Naive B cell (primary cell): ENCODE measurements at regions not wholly inside any gene's neighbourhood (a gene's known extent, or its start where the extent isn't known, plus 50 kb on each side); places are given as distances from the start of the nearest gene placed in this dataset.

Experiments
- ATAC-seq, 2 donors: fragments of 150-1000 bp; cut with Tn5 transposase; 2 replicates each; pipeline ENCODE4 v1.10.0; 2021; ENCODE audit warnings: low read depth in 2 of 2, mild to moderate bottlenecking in 2 of 2, moderate library complexity in 2 of 2
- DNase-seq: peaks from one replicate; pipeline ENCODE4 v3.0.0; 2022
- H3K27ac Mint-ChIP-seq, 6 donors: one replicate each; pipeline ENCODE4 v1.8.0; 2020 to 2022; ENCODE audit warnings: mild to moderate bottlenecking in 6 of 6, mixed read lengths in 6 of 6, moderate library complexity in 5 of 6, inconsistent platforms in 2 of 6
- H3K27me3 Mint-ChIP-seq, 3 donors: one replicate each; pipeline ENCODE4 v1.8.0; 2021 to 2022; ENCODE audit warnings: mixed read lengths in 3 of 3, mild to moderate bottlenecking in 1 of 3
- H3K36me3 Mint-ChIP-seq, 2 donors: one replicate each; pipeline ENCODE4 v1.8.0; 2020 to 2022; ENCODE audit warnings: mixed read lengths in 2 of 2, inconsistent platforms in 1 of 2, mild to moderate bottlenecking in 1 of 2
- H3K4me1 Mint-ChIP-seq, 3 donors: one replicate each; pipeline ENCODE4 v1.8.0; 2020 to 2022; ENCODE audit warnings: mixed read lengths in 3 of 3, inconsistent platforms in 1 of 3, mild to moderate bottlenecking in 1 of 3, moderate library complexity in 1 of 3
- H3K4me3 Mint-ChIP-seq, 8 donors: one replicate each; pipeline ENCODE4 v1.8.0; 2020 to 2022; ENCODE audit warnings: mild to moderate bottlenecking in 8 of 8, mixed read lengths in 8 of 8, moderate library complexity in 8 of 8, inconsistent platforms in 2 of 8
- H3K9me3 Mint-ChIP-seq, 7 donors: one replicate each; pipeline ENCODE4 v1.8.0; 2020 to 2022; ENCODE audit warnings: mixed read lengths in 7 of 7, mild to moderate bottlenecking in 5 of 7, inconsistent platforms in 2 of 7, moderate library complexity in 1 of 7

GRCh38 chr12:47577206-47577989 is 128.4 kb downstream of the RPAP3 start:
- peaks cover 8 to 25% (median 19%) of the 10 kb centered on the region in 3 donors for H3K27me3 Mint-ChIP-seq
- no peak overlapping the region for H3K4me3 Mint-ChIP-seq
- no peaks in the 10 kb centered on the region for H3K36me3 Mint-ChIP-seq
- no peak overlapping the region for H3K27ac Mint-ChIP-seq
- no peaks in the 10 kb centered on the region for H3K4me1 Mint-ChIP-seq
- DNase-seq, result no peak
- no peak for ATAC-seq
- H3K9me3 Mint-ChIP-seq, result no peaks in the 10 kb centered on the region

GRCh38 chr12:47576289-47576945 is 129.4 kb downstream of the RPAP3 start:
- H3K4me3 Mint-ChIP-seq, result no peak overlapping the region
- peak overlapping the region in 1 of 6 donors; percentile 27 for H3K27ac Mint-ChIP-seq
- peaks cover 8 to 25% (median 19%) of the 10 kb centered on the region in 3 donors for H3K27me3 Mint-ChIP-seq
- no peak for DNase-seq
- no peaks in the 10 kb centered on the region for H3K4me1 Mint-ChIP-seq
- H3K9me3 Mint-ChIP-seq, result no peaks in the 10 kb centered on the region
- no peaks in the 10 kb centered on the region for H3K36me3 Mint-ChIP-seq
- ATAC-seq, result no peak

GRCh38 chr12:47574252-47575021 is 131.4 kb downstream of the RPAP3 start:
- Mint-ChIP-seq H3K27ac (no peak overlapping the region), H3K4me1 (no peaks in the 10 kb centered on the region), H3K27me3 (peaks cover 8 to 33% (median 23%) of the 10 kb centered on the region in 3 donors), H3K36me3 (no peaks in the 10 kb centered on the region), H3K9me3 (peaks cover 0 to 6% (median 0%) of the 10 kb centered on the region in 7 donors), H3K4me3 (no peak overlapping the region)
- DNase-seq (no peak), ATAC-seq (no peak)

GRCh38 chr12:47573146-47573659 is 132.6 kb downstream of the RPAP3 start:
- DNase-seq (no peak), ATAC-seq (no peak)
- no peaks in the 10 kb centered on the region for H3K36me3 Mint-ChIP-seq
- peaks cover 12 to 25% (median 18%) of the 10 kb centered on the region in 3 donors for H3K27me3 Mint-ChIP-seq
- peaks cover 0 to 6% (median 0%) of the 10 kb centered on the region in 7 donors for H3K9me3 Mint-ChIP-seq
- H3K4me3 Mint-ChIP-seq, result no peak overlapping the region
- H3K4me1 Mint-ChIP-seq, result no peaks in the 10 kb centered on the region
- no peak overlapping the region for H3K27ac Mint-ChIP-seq

- Mint-ChIP-seq H3K27me3 (peaks cover 4 to 11% (median 10%) of the 10 kb centered on the region in 3 donors), H3K36me3 (no peaks in the 10 kb centered on the region), H3K9me3 (peaks cover 0 to 6% (median 0%) of the 10 kb centered on the region in 7 donors), H3K4me3 (no peak overlapping the region), H3K27ac (no peak overlapping the region), H3K4me1 (no peaks in the 10 kb centered on the region)
- ATAC-seq (no peak), DNase-seq (no peak)
Observed at GRCh38 chr12:47570151-47570550, 135.7 kb downstream of the RPAP3 start.

- H3K4me3 Mint-ChIP-seq, result no peak overlapping the region
- peaks cover 3 to 15% (median 5%) of the 10 kb centered on the region in 3 donors for H3K27me3 Mint-ChIP-seq
- H3K9me3 Mint-ChIP-seq, result no peaks in the 10 kb centered on the region
- H3K27ac Mint-ChIP-seq, result no peak overlapping the region
- H3K4me1 Mint-ChIP-seq, result peaks cover 0 to 4% (median 4%) of the 10 kb centered on the region in 3 donors
- DNase-seq (no peak), ATAC-seq (no peak)
- no peaks in the 10 kb centered on the region for H3K36me3 Mint-ChIP-seq
Observed at GRCh38 chr12:47562201-47562600, 143.6 kb downstream of the RPAP3 start.

GRCh38 chr12:47561746-47562145 is 144.1 kb downstream of the RPAP3 start:
- DNase-seq, result no peak
- Mint-ChIP-seq H3K4me3 (no peak overlapping the region), H3K36me3 (no peaks in the 10 kb centered on the region), H3K4me1 (peaks cover 0 to 4% (median 4%) of the 10 kb centered on the region in 3 donors), H3K9me3 (no peaks in the 10 kb centered on the region), H3K27me3 (peaks cover 5 to 18% (median 7%) of the 10 kb centered on the region in 3 donors), H3K27ac (no peak overlapping the region)
- ATAC-seq, result no peak

- Mint-ChIP-seq H3K27me3 (peaks cover 5 to 18% (median 12%) of the 10 kb centered on the region in 3 donors), H3K4me1 (peaks cover 0 to 4% (median 4%) of the 10 kb centered on the region in 3 donors), H3K36me3 (peaks cover 0 to 8% of the 10 kb centered on the region in 2 donors), H3K9me3 (peaks cover 0 to 6% (median 1%) of the 10 kb centered on the region in 7 donors), H3K27ac (no peak overlapping the region), H3K4me3 (no peak overlapping the region)
- DNase-seq (no peak), ATAC-seq (peak in 1 of 2 donors; percentile 37)
Observed at GRCh38 chr12:47560415-47560814, 145.4 kb downstream of the RPAP3 start.

- peaks cover under 1 to 11% of the 10 kb centered on the region in 2 donors for H3K36me3 Mint-ChIP-seq
- no peak for ATAC-seq
- peaks cover 0 to 16% (median 10%) of the 10 kb centered on the region in 7 donors for H3K9me3 Mint-ChIP-seq
- no peak overlapping the region for H3K4me3 Mint-ChIP-seq
- no peak for DNase-seq
- H3K27ac Mint-ChIP-seq, result no peak overlapping the region
- H3K27me3 Mint-ChIP-seq, result peaks cover 10 to 13% (median 12%) of the 10 kb centered on the region in 3 donors
- peaks cover 0 to 4% (median 4%) of the 10 kb centered on the region in 3 donors for H3K4me1 Mint-ChIP-seq
Observed at GRCh38 chr12:47558625-47559345, 147.0 kb downstream of the RPAP3 start.

- peaks cover 0 to 4% (median 4%) of the 10 kb centered on the region in 3 donors for H3K4me1 Mint-ChIP-seq
Observed at GRCh38 chr12:47557386-47557785, 148.4 kb downstream of the RPAP3 start.

GRCh38 chr12:47556261-47557030 is 149.4 kb downstream of the RPAP3 start:
- no peak for ATAC-seq
- Mint-ChIP-seq H3K9me3 (peaks cover 7 to 40% (median 20%) of the 10 kb centered on the region in 7 donors), H3K4me1 (peaks cover 0 to 4% (median 4%) of the 10 kb centered on the region in 3 donors), H3K36me3 (peaks cover 10 to 20% of the 10 kb centered on the region in 2 donors), H3K27me3 (peaks cover 10 to 12% (median 10%) of the 10 kb centered on the region in 3 donors), H3K27ac (no peak overlapping the region), H3K4me3 (no peak overlapping the region)
- no peak for DNase-seq

More at GRCh38 chr12:47557386-47557785, 148.4 kb downstream of the RPAP3 start:
- DNase-seq, result no peak
- H3K9me3 Mint-ChIP-seq, result peaks cover 7 to 30% (median 20%) of the 10 kb centered on the region in 7 donors
- no peak for ATAC-seq
- H3K27me3 Mint-ChIP-seq, result peaks cover 10 to 13% (median 12%) of the 10 kb centered on the region in 3 donors
- H3K27ac Mint-ChIP-seq, result no peak overlapping the region
- peaks cover 10 to 20% of the 10 kb centered on the region in 2 donors for H3K36me3 Mint-ChIP-seq
- no peak overlapping the region for H3K4me3 Mint-ChIP-seq
